ENCODE measurements at regions not wholly inside any gene's neighbourhood (a gene's known extent, or its start where the extent isn't known, plus 50 kb on each side); places are given as distances from the start of the nearest gene placed in this dataset.

- H3K4me3 Mint-ChIP-seq, result no peak overlapping the region
- H3K4me1 Mint-ChIP-seq (ENCODE audit: unreplicated experiment), result peaks cover 8% of the 10 kb centered on the region
- H3K27ac Mint-ChIP-seq, result no peak overlapping the region
- DNase-seq (ENCODE audit: extremely low spot score, unreplicated experiment), result no peak
- no peak for TF ChIP-seq CTCF (conservative IDR thresholded peaks at IDR 0.05)
- H3K9me3 Mint-ChIP-seq, result peaks cover 7% of the 10 kb centered on the region
- no peaks in the 10 kb centered on the region for H3K36me3 Mint-ChIP-seq
- no peaks in the 10 kb centered on the region for H3K27me3 Mint-ChIP-seq
Observed at GRCh38 chr17:59502800-59503199, 62.6 kb upstream of the DHX40 start.

- no peak for TF ChIP-seq CTCF (conservative IDR thresholded peaks at IDR 0.05)
- H3K27me3 Mint-ChIP-seq, result no peaks in the 10 kb centered on the region
- peaks cover 7% of the 10 kb centered on the region for H3K9me3 Mint-ChIP-seq
Observed at GRCh38 chr17:59503500-59503899, 61.9 kb upstream of the DHX40 start.

GRCh38 chr17:59504821-59505220, 60.6 kb upstream of the DHX40 start:
- Mint-ChIP-seq H3K36me3 (no peaks in the 10 kb centered on the region), H3K27me3 (no peaks in the 10 kb centered on the region), H3K4me1 (ENCODE audit: unreplicated experiment) (no peaks in the 10 kb centered on the region), H3K4me3 (no peak overlapping the region), H3K9me3 (peaks cover 7% of the 10 kb centered on the region), H3K27ac (no peak overlapping the region)
- peak; percentile 40 for DNase-seq (ENCODE audit: extremely low spot score, unreplicated experiment)
- TF ChIP-seq CTCF (conservative IDR thresholded peaks at IDR 0.05), result no peak

More at GRCh38 chr17:59503500-59503899, 61.9 kb upstream of the DHX40 start:
- DNase-seq (ENCODE audit: extremely low spot score, unreplicated experiment), result no peak
- no peaks in the 10 kb centered on the region for H3K36me3 Mint-ChIP-seq
- H3K4me1 Mint-ChIP-seq (ENCODE audit: unreplicated experiment), result peaks cover 7% of the 10 kb centered on the region
- H3K27ac Mint-ChIP-seq, result no peak overlapping the region
- H3K4me3 Mint-ChIP-seq, result no peak overlapping the region

- peak; percentile 34 for DNase-seq (ENCODE audit: extremely low spot score, unreplicated experiment)
- TF ChIP-seq CTCF (conservative IDR thresholded peaks at IDR 0.05), result no peak
- Mint-ChIP-seq H3K4me1 (ENCODE audit: unreplicated experiment) (no peaks in the 10 kb centered on the region), H3K27me3 (no peaks in the 10 kb centered on the region), H3K36me3 (no peaks in the 10 kb centered on the region), H3K27ac (no peak overlapping the region), H3K4me3 (no peak overlapping the region), H3K9me3 (peaks cover 7% of the 10 kb centered on the region)
Observed at GRCh38 chr17:59505610-59506276, 59.7 kb upstream of the DHX40 start.

GRCh38 chr17:59506894-59507726, 58.3 kb upstream of the DHX40 start:
- no peak overlapping the region for H3K4me3 Mint-ChIP-seq
- peak; percentile 24 for DNase-seq (ENCODE audit: extremely low spot score, unreplicated experiment)
- H3K27ac Mint-ChIP-seq, result no peak overlapping the region
- no peak for TF ChIP-seq CTCF (conservative IDR thresholded peaks at IDR 0.05)
- H3K9me3 Mint-ChIP-seq, result peaks cover 7% of the 10 kb centered on the region
- no peaks in the 10 kb centered on the region for H3K36me3 Mint-ChIP-seq
- H3K4me1 Mint-ChIP-seq (ENCODE audit: unreplicated experiment), result no peaks in the 10 kb centered on the region
- no peaks in the 10 kb centered on the region for H3K27me3 Mint-ChIP-seq
